ENCODE measurements at regions not wholly inside any gene's neighbourhood (a gene's known extent, or its start where the extent isn't known, plus 50 kb on each side); places are given as distances from the start of the nearest gene placed in this dataset.

DNA sequence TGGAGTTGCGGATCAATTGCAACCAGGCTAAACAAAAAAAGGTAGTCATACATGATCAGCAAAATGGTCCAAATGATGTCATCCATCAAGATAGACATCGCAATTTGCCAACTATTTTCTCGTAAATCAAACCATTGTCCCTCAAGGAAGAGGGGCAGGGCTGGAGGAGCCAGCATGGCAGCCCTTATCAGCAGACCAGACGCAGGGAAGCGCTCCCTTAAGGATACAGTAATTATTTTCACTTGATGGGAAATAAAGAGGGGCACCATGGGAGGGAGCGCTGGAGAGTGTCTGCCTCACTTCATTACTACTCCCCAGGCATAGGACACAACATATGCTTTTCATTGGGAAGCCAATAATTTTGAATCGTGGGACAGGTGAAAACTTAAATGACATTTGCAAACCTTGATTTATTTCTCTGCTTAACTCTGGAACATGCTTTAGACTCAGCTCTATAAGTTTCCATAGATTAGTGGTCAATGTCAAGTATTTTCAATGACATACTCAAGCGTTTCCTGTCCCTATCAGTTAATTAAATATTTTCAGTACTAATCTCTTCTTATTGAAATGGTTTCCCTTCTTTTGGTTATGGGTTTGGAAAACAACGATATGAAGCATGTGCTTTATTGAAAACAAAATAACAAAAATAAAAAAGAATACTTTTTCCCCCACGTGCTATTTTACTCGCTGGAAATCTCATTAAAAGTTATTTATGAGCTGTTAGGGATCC is 202.4 kb upstream of the HABP2 start:
- intact Hi-C loops (cut with DNase I) = no loop called here
- Histone ChIP-seq H3K27me3 (no peaks in the 10 kb centered on the region), H3K4me3 (no peak overlapping the region), H3K4me1 (peaks cover 6% of the 10 kb centered on the region), H3K27ac (no peak overlapping the region), H3K36me3 (replicated peaks in 1 of 2; ENCODE audit: insufficient read depth in 1 of 2, low read depth in 2 of 2) (no peaks in the 10 kb centered on the region), H3K9me3 (no peaks in the 10 kb centered on the region)
- DNase-seq (no peak), ATAC-seq (no peak)
- WGBS, 2 donors = 51 to 64% methylated on average over 11 of the region's 11 CpGs
- TF ChIP-seq, protein P1, sequence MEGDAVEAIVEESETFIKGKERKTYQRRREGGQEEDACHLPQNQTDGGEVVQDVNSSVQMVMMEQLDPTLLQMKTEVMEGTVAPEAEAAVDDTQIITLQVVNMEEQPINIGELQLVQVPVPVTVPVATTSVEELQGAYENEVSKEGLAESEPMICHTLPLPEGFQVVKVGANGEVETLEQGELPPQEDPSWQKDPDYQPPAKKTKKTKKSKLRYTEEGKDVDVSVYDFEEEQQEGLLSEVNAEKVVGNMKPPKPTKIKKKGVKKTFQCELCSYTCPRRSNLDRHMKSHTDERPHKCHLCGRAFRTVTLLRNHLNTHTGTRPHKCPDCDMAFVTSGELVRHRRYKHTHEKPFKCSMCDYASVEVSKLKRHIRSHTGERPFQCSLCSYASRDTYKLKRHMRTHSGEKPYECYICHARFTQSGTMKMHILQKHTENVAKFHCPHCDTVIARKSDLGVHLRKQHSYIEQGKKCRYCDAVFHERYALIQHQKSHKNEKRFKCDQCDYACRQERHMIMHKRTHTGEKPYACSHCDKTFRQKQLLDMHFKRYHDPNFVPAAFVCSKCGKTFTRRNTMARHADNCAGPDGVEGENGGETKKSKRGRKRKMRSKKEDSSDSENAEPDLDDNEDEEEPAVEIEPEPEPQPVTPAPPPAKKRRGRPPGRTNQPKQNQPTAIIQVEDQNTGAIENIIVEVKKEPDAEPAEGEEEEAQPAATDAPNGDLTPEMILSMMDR (IDR thresholded peaks at IDR 0.05) = no peak
- no peak for TF ChIP-seq POLR2A (IDR thresholded peaks at IDR 0.05)

DNA sequence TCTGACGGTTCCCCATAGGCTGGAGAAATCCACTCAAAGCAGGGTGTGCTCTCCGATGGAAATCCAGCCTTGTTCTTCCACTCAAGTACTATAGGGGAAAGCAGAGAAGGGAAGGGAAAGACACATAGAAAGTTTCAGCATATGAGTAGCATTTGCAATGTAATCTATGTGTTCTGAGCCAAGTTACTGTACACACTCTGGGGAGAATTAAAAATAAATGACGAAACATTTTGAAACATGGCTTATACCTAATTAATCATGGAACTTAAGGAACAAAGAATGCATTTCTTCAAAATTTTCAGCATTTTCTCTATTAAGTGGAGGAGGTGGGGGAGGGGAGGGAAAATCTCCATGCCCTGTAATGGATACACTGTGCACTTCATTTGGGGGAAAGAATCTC is 198.1 kb upstream of the HABP2 start:
- H3K27ac ChIP-seq = no peak overlapping the region
- intact Hi-C loops (cut with DNase I) = no loop called here
- H3K36me3 ChIP-seq (replicated peaks in 1 of 2; ENCODE audit: insufficient read depth in 1 of 2, low read depth in 2 of 2) = no peaks in the 10 kb centered on the region
- no peaks in the 10 kb centered on the region for H3K4me1 ChIP-seq
- no peak overlapping the region for H3K4me3 ChIP-seq
- 66 to 80% methylated on average over 3 of the region's 3 CpGs for WGBS, 2 donors
- no peaks in the 10 kb centered on the region for H3K9me3 ChIP-seq
- ATAC-seq = no peak
- TF ChIP-seq POLR2A (IDR thresholded peaks at IDR 0.05) = no peak
- TF ChIP-seq, protein P1 (IDR thresholded peaks at IDR 0.05) = no peak
- no peaks in the 10 kb centered on the region for H3K27me3 ChIP-seq
- no peak for DNase-seq

DNA sequence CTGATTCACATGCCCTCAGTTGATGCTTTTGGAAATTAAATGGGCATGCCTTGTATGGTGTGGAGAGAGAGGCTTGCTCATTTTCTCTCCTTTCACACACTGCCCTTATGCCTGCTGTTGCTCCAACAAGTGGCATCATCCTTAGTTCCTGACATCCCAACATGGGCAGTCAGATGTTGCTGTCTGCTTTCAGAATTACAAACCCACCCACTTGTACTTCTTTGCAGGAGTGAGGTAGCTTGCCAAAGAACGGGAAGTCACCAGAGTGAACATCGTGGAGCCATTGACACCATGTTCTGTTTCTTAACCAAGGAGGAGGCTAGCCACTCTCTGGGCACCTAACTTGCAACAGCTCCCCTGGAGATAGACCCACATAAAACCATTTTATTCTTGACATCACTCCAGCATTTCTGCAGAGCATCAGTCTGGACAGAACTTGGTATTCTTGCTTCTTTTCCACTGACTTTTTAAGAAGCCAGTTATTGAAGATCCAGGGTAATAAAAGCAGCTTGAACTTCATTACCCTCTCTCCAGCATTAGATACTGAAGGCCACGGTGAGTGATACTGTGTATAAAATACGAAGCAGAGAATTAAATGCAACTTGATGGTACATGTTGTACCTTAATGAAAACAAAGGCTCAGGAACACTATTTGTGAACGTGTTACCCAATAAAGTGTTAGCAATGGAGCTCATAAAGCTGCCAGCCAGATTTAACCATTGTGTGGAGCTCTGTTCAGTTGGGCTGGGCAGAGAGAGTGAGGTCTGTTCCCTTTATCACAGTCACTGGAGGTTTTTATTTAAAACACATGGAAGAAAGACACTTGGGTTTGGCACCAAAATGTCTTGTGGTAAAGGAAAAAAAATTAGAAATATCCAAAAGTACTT is 195.8 kb upstream of the HABP2 start:
- TF ChIP-seq POLR2A (IDR thresholded peaks at IDR 0.05) = no peak
- TF ChIP-seq, protein P1 (IDR thresholded peaks at IDR 0.05) = no peak
- Histone ChIP-seq H3K4me1 (peaks cover 4% of the 10 kb centered on the region), H3K27me3 (no peaks in the 10 kb centered on the region), H3K36me3 (replicated peaks in 1 of 2; ENCODE audit: insufficient read depth in 1 of 2, low read depth in 2 of 2) (no peaks in the 10 kb centered on the region), H3K4me3 (no peak overlapping the region), H3K9me3 (no peaks in the 10 kb centered on the region), H3K27ac (no peak overlapping the region)
- 51 to 56% methylated on average over 5 of the region's 5 CpGs for WGBS, 2 donors
- DNase-seq = no peak
- ATAC-seq = no peak
- intact Hi-C loops (cut with DNase I) = no loop called here

DNA sequence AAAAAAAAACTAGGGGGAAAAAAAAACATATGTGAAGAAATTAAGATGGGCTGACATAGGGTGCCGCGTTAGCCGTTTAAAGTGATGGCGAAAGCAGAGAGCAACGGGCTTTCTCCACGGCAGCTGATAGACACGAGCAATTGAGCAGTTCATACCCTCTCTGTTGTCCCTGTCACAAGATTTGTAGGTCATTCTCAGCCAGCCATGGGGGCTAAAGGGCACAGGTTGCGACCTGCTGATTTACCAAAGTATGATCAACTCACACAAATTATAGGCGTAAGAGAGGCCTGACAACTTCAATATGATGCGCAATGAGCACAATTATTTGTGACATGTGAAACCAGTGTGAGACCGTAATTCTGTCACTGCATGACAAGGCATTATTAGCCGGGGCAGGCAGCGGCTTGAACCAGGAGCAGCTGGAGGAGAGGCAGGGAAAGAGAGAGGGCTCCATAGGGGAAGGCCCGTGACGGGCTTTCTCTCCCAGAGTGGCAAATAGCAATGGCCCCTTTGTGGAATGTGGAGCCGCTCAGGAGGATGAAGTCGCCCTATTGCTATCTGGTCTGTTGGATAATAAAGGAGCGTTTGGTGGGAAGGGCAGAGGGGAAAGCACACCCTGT is 195.1 kb upstream of the HABP2 start:
- Histone ChIP-seq H3K9me3 (no peaks in the 10 kb centered on the region), H3K27ac (no peak overlapping the region), H3K4me3 (no peak overlapping the region), H3K27me3 (no peaks in the 10 kb centered on the region), H3K4me1 (peaks cover 4% of the 10 kb centered on the region), H3K36me3 (replicated peaks in 1 of 2; ENCODE audit: insufficient read depth in 1 of 2, low read depth in 2 of 2) (no peaks in the 10 kb centered on the region)
- TF ChIP-seq, protein P1 (IDR thresholded peaks at IDR 0.05) = no peak
- intact Hi-C loops (cut with DNase I) = no loop called here
- 90 to 91% methylated on average over 18 of the region's 18 CpGs for WGBS, 2 donors
- DNase-seq (no peak), ATAC-seq (no peak)

Measured in body of pancreas (tissue), 4 donors.